GM18873 (cell line): ENCODE measurements at regions not wholly inside any gene's neighbourhood (a gene's known extent, or its start where the extent isn't known, plus 50 kb on each side); places are given as distances from the start of the nearest gene placed in this dataset.

Experiments used
- ATAC-seq: cut with Tn5 transposase; IDR thresholded peaks from one replicate; pipeline ENCODE4 v1.9.1; 2021; ENCODE audit warnings: mild to moderate bottlenecking, moderate library complexity, moderate number of reproducible peaks; ENCODE audit not compliant: unreplicated experiment, low FRiP score

GRCh38 chr2:103902347-103902746, 951.6 kb upstream of the POU3F3 start:
- no peak for ATAC-seq

DNA sequence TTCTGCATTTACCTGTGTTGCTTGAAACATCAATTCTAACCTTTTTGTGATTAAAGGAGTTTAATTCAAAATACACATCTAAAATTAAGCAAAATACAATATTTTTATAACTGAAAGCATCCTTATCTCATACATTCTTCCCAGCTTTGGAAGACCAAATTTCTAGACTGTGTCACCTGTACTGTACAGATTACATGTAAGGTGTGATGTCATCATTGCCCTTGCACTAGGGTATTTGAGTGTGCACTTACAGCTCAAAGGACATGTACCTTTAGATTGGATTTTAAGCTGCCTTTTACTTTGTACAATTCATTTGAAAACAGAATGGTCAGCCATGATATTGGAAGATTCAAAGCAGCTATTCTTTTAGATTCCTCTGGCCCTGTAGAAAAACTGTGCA, 932.8 kb upstream of the POU3F3 start:
- ATAC-seq, result no peak

GRCh38 chr2:103942199-103942598, 911.7 kb upstream of the POU3F3 start:
- no peak for ATAC-seq

DNA sequence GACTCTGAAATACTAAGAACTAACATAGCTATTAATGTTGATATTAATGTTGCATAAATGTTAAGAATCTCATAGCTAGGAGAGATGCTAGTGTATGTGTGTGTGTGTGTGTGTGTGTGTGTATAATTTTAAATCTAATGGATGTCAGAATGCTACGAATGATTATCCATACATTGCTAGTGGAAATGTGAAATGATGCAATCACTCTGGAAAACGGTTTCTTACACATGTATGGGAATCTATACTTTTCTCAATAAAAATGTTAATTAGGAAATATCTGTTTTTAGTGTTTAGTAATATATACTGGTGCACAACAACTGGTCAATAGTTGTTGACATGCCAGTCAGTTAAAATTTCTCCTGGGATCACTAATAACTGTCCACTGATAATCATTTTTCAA, 908.8 kb upstream of the POU3F3 start:
- ATAC-seq, result no peak

DNA sequence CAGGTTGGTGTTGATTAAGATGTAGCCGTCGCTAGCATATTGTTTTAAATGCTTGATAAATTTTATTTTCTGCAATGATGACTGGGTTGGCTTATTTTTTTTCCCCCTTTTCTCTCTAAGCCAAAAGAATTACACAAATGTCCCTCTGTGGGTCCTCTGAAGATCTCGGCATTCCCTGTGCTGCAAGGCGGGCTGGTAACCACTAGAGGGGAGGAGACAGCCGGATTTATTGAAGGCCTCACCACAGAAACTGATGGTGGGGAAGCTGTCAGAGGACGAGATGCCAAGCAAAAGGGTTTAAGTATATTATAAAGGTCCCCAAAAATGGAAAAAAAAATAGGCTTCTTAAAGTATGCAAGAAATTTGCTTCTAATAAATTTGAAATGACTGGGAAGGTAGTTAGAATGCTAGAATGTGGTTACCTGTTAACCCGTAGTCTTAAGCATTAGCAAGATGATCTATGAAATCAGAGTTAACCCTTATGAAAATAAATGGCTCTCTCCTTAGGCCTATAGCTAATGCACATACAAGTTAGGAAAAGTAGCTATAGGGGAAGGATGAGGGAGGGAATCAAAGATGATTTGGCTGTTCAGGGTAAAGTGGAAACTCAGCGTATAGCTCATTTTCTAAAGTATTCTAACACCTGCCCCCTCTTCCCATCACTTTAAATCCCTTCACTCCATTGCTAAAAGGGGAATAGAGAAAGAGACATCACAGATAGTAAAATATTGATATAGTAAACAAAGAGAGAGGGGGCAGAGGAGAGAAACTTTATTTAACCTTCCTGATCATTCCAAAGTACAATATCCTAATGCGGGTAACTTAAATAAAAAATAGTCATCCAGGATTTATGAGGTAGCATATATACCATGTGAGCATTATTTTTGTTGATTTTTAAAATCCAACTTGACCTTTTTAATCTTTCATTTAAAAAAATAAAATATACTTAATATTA, 894.5 kb upstream of the POU3F3 start:
- ATAC-seq, result no peak

- ATAC-seq, result no peak
Measured at GRCh38 chr2:103960129-103960513, 893.8 kb upstream of the POU3F3 start.

DNA sequence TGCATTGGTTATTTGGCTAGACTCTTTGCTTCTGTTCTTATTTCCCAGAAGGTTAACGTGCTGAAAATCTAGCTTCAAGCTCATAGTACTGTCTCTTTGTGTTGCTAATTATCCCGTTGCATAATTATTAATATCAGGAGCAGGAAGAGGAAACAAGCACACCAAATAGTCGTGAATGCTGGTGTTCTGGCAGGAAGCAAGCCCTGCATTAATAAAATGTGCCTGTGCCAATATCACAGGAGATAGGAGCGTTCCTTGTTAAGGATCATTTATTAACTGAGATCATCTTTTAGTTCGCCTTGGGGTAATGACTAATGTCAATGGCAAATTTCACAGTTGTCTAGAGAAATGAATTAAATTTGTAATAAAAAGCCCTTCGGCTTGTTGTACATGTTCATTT, 893.0 kb upstream of the POU3F3 start:
- no peak for ATAC-seq

GRCh38 chr2:103961862-103962261, 892.1 kb upstream of the POU3F3 start:
- ATAC-seq, result no peak

- ATAC-seq, result no peak
Measured at GRCh38 chr2:103962670-103963069, 891.2 kb upstream of the POU3F3 start.

- ATAC-seq, result no peak
Measured at GRCh38 chr2:103963146-103963725, 890.7 kb upstream of the POU3F3 start.

- no peak for ATAC-seq
Measured at GRCh38 chr2:103977241-103977640, 876.7 kb upstream of the POU3F3 start.

DNA sequence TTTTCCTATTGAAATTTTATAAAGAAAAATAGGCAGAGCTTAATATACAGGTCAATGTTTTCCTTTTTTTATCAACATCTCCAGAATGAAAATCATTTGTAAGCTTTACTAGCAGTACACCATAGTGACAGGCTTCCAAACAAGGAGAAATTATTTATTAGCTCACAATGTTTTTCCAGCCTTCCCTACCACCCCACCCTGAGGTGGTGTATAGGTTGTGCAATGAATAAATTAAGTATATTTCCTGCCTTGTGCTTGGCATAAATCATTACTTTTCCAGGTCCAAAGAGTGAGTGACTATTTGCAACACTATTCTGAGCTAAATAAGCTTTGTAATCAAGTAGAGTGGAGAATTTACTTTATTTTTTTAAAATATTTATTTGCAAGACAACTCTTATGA, 876.2 kb upstream of the POU3F3 start:
- ATAC-seq, result no peak

- no peak for ATAC-seq
Measured at GRCh38 chr2:103980401-103980800, 873.5 kb upstream of the POU3F3 start.

- no peak for ATAC-seq
Measured at GRCh38 chr2:103982691-103983090, 871.2 kb upstream of the POU3F3 start.

- no peak for ATAC-seq
Measured at GRCh38 chr2:103986001-103986400, 867.9 kb upstream of the POU3F3 start.

DNA sequence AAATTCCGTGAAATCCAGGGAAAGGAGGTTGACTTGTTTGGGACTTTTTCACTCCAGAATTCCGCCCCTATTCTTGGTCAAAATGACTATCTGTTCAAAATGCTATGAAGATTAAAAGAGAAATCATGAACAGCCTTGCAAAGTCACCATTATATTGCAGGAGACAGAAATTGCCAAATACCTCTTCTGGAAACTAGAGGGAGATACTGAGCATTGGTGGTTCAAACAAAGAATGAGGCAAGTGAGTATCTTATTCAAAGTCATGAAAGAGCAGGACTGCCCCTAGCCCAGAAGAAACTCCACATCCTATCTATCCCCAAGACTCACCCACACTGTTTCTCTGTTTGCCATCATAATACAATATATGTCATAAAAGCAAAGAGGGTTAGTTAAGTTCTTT, 862.3 kb upstream of the POU3F3 start:
- ATAC-seq, result no peak

- no peak for ATAC-seq
Measured at GRCh38 chr2:104004821-104005220, 849.1 kb upstream of the POU3F3 start.

DNA sequence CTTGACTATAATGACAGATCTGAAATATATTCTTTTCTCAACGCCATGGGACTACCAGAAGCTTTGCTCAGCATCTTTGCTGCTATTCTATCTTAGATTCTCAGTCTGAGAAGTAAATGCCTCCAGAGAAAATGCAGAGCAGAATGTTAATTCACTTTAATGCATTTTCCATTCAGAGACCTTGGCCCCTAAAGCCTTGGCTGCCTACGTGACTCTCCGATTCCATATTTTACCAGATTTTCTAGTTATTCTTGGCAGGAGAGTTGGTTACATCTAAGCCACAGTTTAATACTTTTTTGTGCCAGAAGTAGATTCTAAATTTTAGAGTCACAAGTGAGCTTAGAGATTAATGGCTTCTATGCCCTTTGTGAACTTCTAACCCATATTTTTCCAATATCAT, 837.1 kb upstream of the POU3F3 start:
- no peak for ATAC-seq

DNA sequence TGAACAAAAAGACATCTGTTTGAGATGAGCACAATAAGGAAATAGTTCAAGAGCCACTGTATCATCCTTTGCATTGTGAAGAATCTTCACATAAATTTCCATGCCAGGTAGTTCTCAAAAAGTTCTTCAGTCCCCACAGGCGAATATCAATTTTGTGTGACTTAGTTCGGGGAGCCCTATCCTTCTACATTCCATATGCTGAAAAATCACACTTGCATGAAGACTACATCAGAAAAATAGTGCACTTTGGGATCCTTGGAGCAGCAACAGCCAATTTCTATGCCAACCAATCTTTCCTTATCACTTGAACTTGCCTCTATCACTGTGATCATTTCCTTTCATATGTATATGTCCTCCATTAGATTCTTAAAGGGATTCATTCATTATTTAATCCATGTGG, 830.6 kb upstream of the POU3F3 start:
- ATAC-seq, result no peak

DNA sequence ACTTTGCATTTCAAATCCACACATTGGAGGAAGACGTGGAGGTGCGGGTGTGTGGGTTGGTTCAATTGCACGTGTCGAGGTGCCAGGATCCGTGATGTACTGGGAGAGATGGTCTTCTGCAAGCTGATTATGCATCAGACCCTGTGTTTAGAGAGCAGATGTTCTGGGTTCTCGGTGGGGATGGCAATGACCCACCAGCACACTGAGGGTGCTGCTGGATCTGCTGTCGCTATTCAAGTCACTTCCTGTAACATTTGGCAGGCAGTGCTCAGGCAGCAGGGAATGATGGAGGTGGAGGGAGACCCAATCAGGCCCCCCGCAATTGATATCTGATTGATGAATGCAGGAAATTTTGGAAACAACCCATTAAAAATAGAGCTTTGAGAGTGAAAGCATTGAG, 830.1 kb upstream of the POU3F3 start:
- no peak for ATAC-seq

DNA sequence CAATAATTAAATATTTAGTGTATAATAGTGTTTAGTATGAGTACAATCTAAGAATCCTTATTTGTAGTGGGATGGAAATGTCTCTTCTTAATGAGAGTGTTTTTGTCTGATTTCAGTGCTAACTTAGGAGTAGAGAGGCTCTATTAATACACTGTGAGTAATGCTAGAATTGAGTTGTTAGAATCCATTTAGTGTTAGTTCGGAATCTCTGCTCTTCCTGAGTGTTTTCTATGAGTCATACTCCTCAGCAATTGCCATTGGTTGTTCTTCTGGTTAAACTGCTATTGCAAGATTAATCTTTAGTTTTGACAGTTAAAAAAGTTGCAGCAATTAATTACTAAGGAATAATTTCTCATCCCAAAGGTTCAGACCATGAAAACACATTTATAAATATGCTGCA, 828.6 kb upstream of the POU3F3 start:
- ATAC-seq, result no peak

DNA sequence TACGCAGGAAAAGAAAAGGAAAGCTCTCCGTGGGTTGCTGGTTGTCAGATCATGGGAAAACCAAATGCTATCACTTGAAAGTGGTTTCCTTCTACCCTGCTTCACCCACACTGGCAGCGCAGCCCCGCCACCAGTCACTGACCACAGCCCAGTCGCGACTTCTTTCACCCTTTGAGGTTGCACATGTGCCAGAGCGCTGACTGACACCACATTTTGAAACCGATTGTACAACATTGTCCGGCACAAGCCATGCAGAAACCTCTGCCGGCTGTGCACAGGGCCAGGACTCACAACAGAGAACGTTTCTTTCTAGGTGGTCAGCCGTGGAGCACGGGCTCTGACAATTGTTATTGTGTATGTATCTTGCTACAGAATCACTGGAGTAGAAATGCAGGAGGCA, 827.2 kb upstream of the POU3F3 start:
- no peak for ATAC-seq
